ENCODE measurements at regions not wholly inside any gene's neighbourhood (a gene's known extent, or its start where the extent isn't known, plus 50 kb on each side); places are given as distances from the start of the nearest gene placed in this dataset.

DNA sequence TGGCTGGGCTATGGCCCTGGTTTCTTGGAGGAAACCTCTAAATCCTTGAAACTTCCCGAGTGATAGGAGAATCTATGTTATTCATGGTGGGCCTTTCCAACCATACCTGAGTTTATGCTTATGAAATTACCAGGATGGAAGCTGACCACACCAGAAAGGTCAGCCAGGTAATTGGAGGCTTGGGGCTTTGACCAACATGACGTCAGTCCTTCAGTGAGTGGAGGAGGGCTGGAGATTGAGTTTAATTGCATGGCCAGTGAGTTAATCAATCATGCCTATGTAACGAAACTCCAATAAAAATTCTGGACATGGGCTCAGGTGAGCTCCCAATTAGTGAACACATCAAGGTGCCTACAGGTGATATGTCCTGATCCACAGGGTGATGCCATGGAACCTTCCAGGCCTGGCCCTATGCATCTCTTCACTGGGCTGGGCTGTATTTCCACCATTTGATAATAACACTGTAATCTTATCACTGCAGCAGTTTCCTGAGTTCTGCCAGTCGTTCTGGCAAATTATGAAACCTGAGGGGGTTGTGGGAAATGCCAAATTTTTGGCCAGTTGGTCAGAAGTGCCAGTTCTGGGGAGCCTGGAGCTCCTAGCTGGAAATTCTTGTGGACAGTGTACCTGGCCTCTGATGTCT, 106.5 kb downstream of the CDH26 start:
- no peak for DNase-seq (ENCODE audit: unreplicated experiment)
- H3K36me3 Mint-ChIP-seq (ENCODE audit: insufficient read depth, unreplicated experiment): no peaks in the 10 kb centered on the region
- POLR2A ChIA-PET: no interaction called here
- BruUV-seq (replicated peaks): no TSS peak
- H3K9me3 Mint-ChIP-seq (ENCODE audit: unreplicated experiment): no peaks in the 10 kb centered on the region
- peaks cover 38% of the 10 kb centered on the region for H3K27me3 Mint-ChIP-seq (ENCODE audit: insufficient read depth, unreplicated experiment)
- H3K4me3 Mint-ChIP-seq (ENCODE audit: unreplicated experiment): no peak overlapping the region
- TF ChIP-seq, protein P1, sequence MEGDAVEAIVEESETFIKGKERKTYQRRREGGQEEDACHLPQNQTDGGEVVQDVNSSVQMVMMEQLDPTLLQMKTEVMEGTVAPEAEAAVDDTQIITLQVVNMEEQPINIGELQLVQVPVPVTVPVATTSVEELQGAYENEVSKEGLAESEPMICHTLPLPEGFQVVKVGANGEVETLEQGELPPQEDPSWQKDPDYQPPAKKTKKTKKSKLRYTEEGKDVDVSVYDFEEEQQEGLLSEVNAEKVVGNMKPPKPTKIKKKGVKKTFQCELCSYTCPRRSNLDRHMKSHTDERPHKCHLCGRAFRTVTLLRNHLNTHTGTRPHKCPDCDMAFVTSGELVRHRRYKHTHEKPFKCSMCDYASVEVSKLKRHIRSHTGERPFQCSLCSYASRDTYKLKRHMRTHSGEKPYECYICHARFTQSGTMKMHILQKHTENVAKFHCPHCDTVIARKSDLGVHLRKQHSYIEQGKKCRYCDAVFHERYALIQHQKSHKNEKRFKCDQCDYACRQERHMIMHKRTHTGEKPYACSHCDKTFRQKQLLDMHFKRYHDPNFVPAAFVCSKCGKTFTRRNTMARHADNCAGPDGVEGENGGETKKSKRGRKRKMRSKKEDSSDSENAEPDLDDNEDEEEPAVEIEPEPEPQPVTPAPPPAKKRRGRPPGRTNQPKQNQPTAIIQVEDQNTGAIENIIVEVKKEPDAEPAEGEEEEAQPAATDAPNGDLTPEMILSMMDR (IDR thresholded peaks at IDR 0.05; ENCODE audit: unreplicated experiment): no peak
- H3K4me1 Mint-ChIP-seq (ENCODE audit: insufficient read depth, unreplicated experiment): peaks cover 25% of the 10 kb centered on the region
- CTCF ChIA-PET: interaction anchor here (1.5 kb wide), 1 partner anchor 15 kb away, joined by 4 read pairs; no protein-coding TSS in a partner anchor
- H3K27ac Mint-ChIP-seq (ENCODE audit: low read depth, unreplicated experiment): peak overlapping the region; percentile 71
- intact Hi-C loops (cut with micrococcal nuclease): no loop called here

DNA sequence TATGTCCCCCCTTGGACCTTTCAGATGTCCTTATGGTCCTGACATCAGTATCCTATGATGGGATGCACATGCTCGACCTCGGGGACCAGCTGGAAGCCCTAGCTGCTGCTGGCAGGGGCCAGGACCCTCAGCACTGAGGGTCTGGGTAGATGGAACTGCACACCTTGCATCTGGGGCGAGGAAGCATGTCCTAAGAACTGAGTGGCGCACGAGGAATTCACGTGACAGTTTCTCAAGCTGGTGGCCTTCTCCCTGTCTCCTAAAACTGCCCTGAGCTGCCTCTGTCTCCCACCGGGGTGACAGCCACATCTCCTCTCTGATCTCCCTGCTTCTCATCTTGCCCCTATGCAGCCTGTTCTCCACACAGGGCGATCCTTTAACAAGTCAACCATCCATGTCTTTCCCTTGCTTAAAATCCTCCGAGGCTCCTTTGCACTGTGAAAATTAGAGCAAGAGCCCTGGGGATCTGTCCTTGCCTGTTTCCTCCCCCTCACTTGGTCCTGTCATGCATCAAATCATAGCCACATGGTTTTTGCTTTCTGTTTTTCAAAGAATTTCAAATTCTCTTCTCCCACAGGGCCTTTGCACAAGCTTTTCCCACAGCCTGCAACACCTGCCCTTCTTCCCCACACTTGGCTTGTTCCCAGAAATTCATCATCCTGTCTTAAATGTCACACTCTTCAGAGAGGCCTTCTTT, 107.7 kb downstream of the CDH26 start:
- peaks cover 50% of the 10 kb centered on the region for H3K27me3 Mint-ChIP-seq (ENCODE audit: insufficient read depth, unreplicated experiment)
- no peaks in the 10 kb centered on the region for H3K36me3 Mint-ChIP-seq (ENCODE audit: insufficient read depth, unreplicated experiment)
- no peak for DNase-seq (ENCODE audit: unreplicated experiment)
- ChIA-PET POLR2A (interaction anchor here (0.6 kb wide), 1 partner anchor 36 kb away, joined by 3 read pairs; no protein-coding TSS in a partner anchor), CTCF (interaction anchor here (0.6 to 1.3 kb wide), 2 partner anchors 118 to 713 kb away, joined by 3 read pairs; no protein-coding TSS in a partner anchor)
- no peak overlapping the region for H3K4me3 Mint-ChIP-seq (ENCODE audit: unreplicated experiment)
- no peak overlapping the region for H3K27ac Mint-ChIP-seq (ENCODE audit: low read depth, unreplicated experiment)
- BruUV-seq (replicated peaks): no TSS peak
- intact Hi-C loops (cut with micrococcal nuclease): no loop called here
- peaks cover 19% of the 10 kb centered on the region for H3K4me1 Mint-ChIP-seq (ENCODE audit: insufficient read depth, unreplicated experiment)
- TF ChIP-seq, protein P1 (IDR thresholded peaks at IDR 0.05; ENCODE audit: unreplicated experiment): no peak
- H3K9me3 Mint-ChIP-seq (ENCODE audit: unreplicated experiment): no peaks in the 10 kb centered on the region

DNA sequence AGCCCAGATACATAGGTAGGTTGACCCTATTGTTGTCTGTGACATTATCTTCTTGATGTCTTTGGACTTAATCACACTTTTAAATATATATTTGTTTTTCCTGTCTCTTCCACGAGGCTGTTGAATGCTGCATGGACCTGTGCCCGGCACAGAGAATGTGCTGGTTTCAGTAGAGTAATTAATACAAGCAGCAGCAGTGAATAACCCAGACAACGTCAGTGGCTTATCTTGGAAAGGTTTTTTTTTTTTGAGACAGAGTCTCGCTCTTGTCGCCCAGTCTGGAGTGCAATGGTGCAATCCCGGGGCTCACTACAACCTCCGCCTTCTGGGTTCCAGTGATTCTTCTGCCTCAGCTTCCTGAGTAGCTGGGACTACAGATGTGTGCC, 108.2 kb downstream of the CDH26 start:
- Mint-ChIP-seq H3K4me3 (ENCODE audit: unreplicated experiment) (no peak overlapping the region), H3K4me1 (ENCODE audit: insufficient read depth, unreplicated experiment) (peaks cover 13% of the 10 kb centered on the region), H3K27ac (ENCODE audit: low read depth, unreplicated experiment) (no peak overlapping the region), H3K36me3 (ENCODE audit: insufficient read depth, unreplicated experiment) (no peaks in the 10 kb centered on the region), H3K27me3 (ENCODE audit: insufficient read depth, unreplicated experiment) (peaks cover 52% of the 10 kb centered on the region), H3K9me3 (ENCODE audit: unreplicated experiment) (no peaks in the 10 kb centered on the region)
- ChIA-PET CTCF (interaction anchor here (0.7 to 1.3 kb wide), 2 partner anchors 10 to 117 kb away, joined by 3 read pairs; no protein-coding TSS in a partner anchor), POLR2A (interaction anchor here (0.6 kb wide), 1 partner anchor 35 kb away, joined by 3 read pairs; no protein-coding TSS in a partner anchor)
- no peak for DNase-seq (ENCODE audit: unreplicated experiment)
- intact Hi-C loops (cut with micrococcal nuclease): no loop called here
- TF ChIP-seq, protein P1 (IDR thresholded peaks at IDR 0.05; ENCODE audit: unreplicated experiment): no peak
- no TSS peak for BruUV-seq (replicated peaks)

- intact Hi-C loops (cut with micrococcal nuclease): no loop called here
- H3K27ac Mint-ChIP-seq (ENCODE audit: low read depth, unreplicated experiment): no peak overlapping the region
- CTCF ChIA-PET: interaction anchor here (0.5 to 3.0 kb wide), 4 partner anchors 11 to 1809 kb away, joined by 3 to 26 read pairs (median 4); no protein-coding TSS in a partner anchor
- POLR2A ChIA-PET: no interaction called here
- TF ChIP-seq, protein P1 (IDR thresholded peaks at IDR 0.05; ENCODE audit: unreplicated experiment): no peak
- no peak for DNase-seq (ENCODE audit: unreplicated experiment)
- H3K4me3 Mint-ChIP-seq (ENCODE audit: unreplicated experiment): no peak overlapping the region
- peaks cover 7% of the 10 kb centered on the region for H3K4me1 Mint-ChIP-seq (ENCODE audit: insufficient read depth, unreplicated experiment)
- H3K36me3 Mint-ChIP-seq (ENCODE audit: insufficient read depth, unreplicated experiment): no peaks in the 10 kb centered on the region
- BruUV-seq (replicated peaks): no TSS peak
- no peaks in the 10 kb centered on the region for H3K9me3 Mint-ChIP-seq (ENCODE audit: unreplicated experiment)
- peaks cover 52% of the 10 kb centered on the region for H3K27me3 Mint-ChIP-seq (ENCODE audit: insufficient read depth, unreplicated experiment)
Measured at GRCh38 chr20:60068509-60068908, 110.3 kb downstream of the CDH26 start.
